Kidney (tissue), 13 donors: ENCODE measurements at regions not wholly inside any gene's neighbourhood (a gene's known extent, or its start where the extent isn't known, plus 50 kb on each side); places are given as distances from the start of the nearest gene placed in this dataset.
"Not testable (repeated sequence)": the region's sequence is repeated elsewhere in the genome, so short reads cannot be mapped to it uniquely, and the experiment has no call there.

Experiments used
- DNase-seq, 5 donors: peaks; one replicate each; pipeline ENCODE4 v3.0.0-alpha.2; 2013 to 2020
- FAIRE-seq: peaks from 2 replicates; lab custom pipeline; 2012; peaks lifted over from hg19 to GRCh38; lab: Jason Lieb, UNC
- H3K27ac ChIP-seq, 2 donors: one replicate each; pipeline ENCODE4 v1.7.0; 2013; ENCODE audit warnings: low read depth in 2 of 2, low read length in 2 of 2, inconsistent platforms in 1 of 2
- H3K27me3 ChIP-seq: one replicate; pipeline ENCODE4 v1.7.1; 2013; ENCODE audit warnings: low read length, inconsistent platforms; ENCODE audit not compliant: control insufficient read depth, insufficient read depth
- H3K36me3 ChIP-seq, 3 donors: one replicate each; pipeline versions ENCODE4 v1.7.0 to v1.7.1; 2013; ENCODE audit warnings: low read length in 3 of 3, control low read depth in 1 of 3, inconsistent platforms in 1 of 3; ENCODE audit not compliant: insufficient read depth in 3 of 3, control insufficient read depth in 2 of 3
- H3K4me1 ChIP-seq, 3 donors: one replicate each; pipeline versions ENCODE4 v1.7.0 to v1.7.1; 2013; ENCODE audit warnings: low read length in 3 of 3, inconsistent platforms in 1 of 3, low read depth in 1 of 3; ENCODE audit not compliant: control insufficient read depth in 2 of 3, insufficient read depth in 2 of 3
- H3K4me3 ChIP-seq, 3 donors: one replicate each; pipeline versions ENCODE4 v1.7.0 to v1.8.1; 2013; ENCODE audit warnings: low read length in 3 of 3, control low read depth in 1 of 3, inconsistent platforms in 1 of 3
- H3K9ac ChIP-seq, 3 donors: one replicate each; pipeline versions ENCODE4 v1.7.0 to v1.7.1; 2013; ENCODE audit warnings: low read length in 3 of 3, control low read depth in 1 of 3, inconsistent platforms in 1 of 3
- H3K9me3 ChIP-seq, 3 donors: one replicate each; pipeline versions ENCODE4 v1.7.0 to v1.7.1; 2013; ENCODE audit warnings: low read length in 3 of 3, control low read depth in 1 of 3, inconsistent platforms in 1 of 3; ENCODE audit not compliant: control insufficient read depth in 2 of 3, insufficient read depth in 1 of 3
- CTCF ChIP-seq: IDR thresholded peaks from 3 replicates; pipeline ENCODE4 v1.5.1; 2012; ENCODE audit warnings: mild to moderate bottlenecking, moderate library complexity, borderline replicate concordance; ENCODE audit not compliant: insufficient read depth; ENCODE audit errors: extremely low read depth
- intact Hi-C: fragments of 100-400 bp; cut with DNase I; formaldehyde crosslinking; loops from one replicate; pipeline ENCODE4 v1.11.1; 2022
- donor health status: control.
- donor health status: control.
- donor health status: control.
- donor health status: control.
- donor health status: control.
- donor health status: DM: yes; HTN: yes; CAD: no.
- donor health status: Normal renal cell carcinoma (clear cell type).

DNA sequence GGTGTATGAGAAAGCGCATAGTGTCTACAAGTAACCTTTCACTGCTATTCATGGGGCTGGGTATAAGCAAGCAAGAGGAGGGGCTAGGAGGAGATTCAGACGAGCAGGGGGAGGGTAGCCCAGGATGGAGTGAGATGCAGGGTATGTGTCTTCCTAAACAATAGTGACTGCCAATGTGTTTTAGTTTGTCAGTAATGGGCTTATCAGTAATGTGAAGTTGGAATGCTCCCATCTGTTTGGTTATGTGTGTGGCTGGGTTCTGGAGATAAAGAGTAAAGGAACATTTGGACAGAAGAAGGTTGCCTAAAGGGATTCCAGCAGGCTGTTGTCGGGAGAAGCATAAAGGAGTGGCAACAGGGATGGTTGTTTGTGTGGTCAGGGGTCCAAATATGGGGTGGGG is 62.7 kb upstream of the EZR start:
- H3K27ac ChIP-seq, H3K9ac ChIP-seq, DNase-seq, H3K4me1 ChIP-seq, H3K27me3 ChIP-seq, H3K36me3 ChIP-seq, FAIRE-seq, H3K4me3 ChIP-seq, intact Hi-C loops, H3K9me3 ChIP-seq: not testable (repeated sequence)

DNA sequence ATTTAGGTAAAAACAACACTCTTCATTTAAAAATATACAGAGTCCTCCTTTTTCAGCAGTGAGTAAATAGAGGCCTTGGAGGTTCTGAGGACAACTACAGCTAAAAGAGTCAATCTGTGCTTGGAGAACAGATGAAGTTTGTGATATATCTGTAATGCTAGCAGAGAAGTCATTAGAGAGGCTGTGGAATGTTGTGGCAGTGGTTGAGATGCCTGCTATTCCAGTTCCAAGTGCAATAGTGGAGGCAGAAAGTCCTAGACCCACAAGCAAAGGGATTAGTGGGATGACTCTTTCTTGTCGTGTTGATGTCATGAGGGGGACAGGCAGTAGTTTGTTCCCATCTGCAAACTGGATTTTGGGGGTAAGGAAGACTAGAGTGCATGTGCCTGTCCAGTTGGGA is 62.1 kb upstream of the EZR start:
- H3K36me3 ChIP-seq, H3K27me3 ChIP-seq, H3K9me3 ChIP-seq, H3K4me1 ChIP-seq, DNase-seq, H3K27ac ChIP-seq, intact Hi-C loops, H3K9ac ChIP-seq, FAIRE-seq, H3K4me3 ChIP-seq: not testable (repeated sequence)

- intact Hi-C loops: no loop called here
- Histone ChIP-seq H3K4me1 (no peaks in the 10 kb centered on the region), H3K9me3 (no peaks in the 10 kb centered on the region), H3K36me3 (no peaks in the 10 kb centered on the region), H3K27me3 (no peaks in the 10 kb centered on the region), H3K4me3 (no peak overlapping the region), H3K27ac (no peak overlapping the region), H3K9ac (no peak overlapping the region)
- no peak for DNase-seq
- no peak for TF ChIP-seq CTCF
- no peak for FAIRE-seq
Observed at GRCh38 chr6:158879180-158879579, 60.0 kb upstream of the EZR start.

- TF ChIP-seq CTCF: no peak
- no peaks in the 10 kb centered on the region for H3K27me3 ChIP-seq
- H3K4me3 ChIP-seq: no peak overlapping the region
- no peaks in the 10 kb centered on the region for H3K36me3 ChIP-seq
- no peaks in the 10 kb centered on the region for H3K4me1 ChIP-seq
- no peak overlapping the region for H3K9ac ChIP-seq
- DNase-seq: no peak
- FAIRE-seq: no peak
- H3K9me3 ChIP-seq: no peaks in the 10 kb centered on the region
- H3K27ac ChIP-seq: no peak overlapping the region
- intact Hi-C loops: no loop called here
Observed at GRCh38 chr6:158877716-158878115, 58.5 kb upstream of the EZR start.

DNA sequence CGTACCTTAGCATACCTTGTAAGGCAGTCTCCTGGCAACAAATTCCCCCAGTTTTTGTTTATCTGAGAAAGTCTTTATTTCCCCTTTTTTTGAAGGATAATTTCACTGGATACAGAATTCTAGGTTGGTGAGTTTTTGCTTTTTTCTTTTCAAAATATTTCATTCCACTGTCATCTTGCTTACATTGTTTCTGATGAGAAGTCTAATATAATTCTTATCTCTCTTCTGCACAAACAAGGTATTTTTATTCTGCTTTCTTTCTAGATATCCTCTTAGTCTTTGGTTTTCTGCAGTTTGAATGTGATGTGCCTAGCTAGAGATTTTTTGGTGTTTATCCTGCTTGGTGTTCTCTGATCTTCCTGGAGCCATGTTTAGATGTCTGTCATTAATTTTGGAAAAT is 57.7 kb upstream of the EZR start:
- intact Hi-C loops: no loop called here
- H3K4me3 ChIP-seq: no peak overlapping the region
- no peaks in the 10 kb centered on the region for H3K9me3 ChIP-seq
- H3K27me3 ChIP-seq: no peaks in the 10 kb centered on the region
- FAIRE-seq (no peak), DNase-seq (no peak)
- H3K9ac ChIP-seq: no peak overlapping the region
- H3K4me1 ChIP-seq: no peaks in the 10 kb centered on the region
- no peaks in the 10 kb centered on the region for H3K36me3 ChIP-seq
- TF ChIP-seq CTCF: no peak
- no peak overlapping the region for H3K27ac ChIP-seq
